GM12874 (cell line): ENCODE measurements at regions not wholly inside any gene's neighbourhood (a gene's known extent, or its start where the extent isn't known, plus 50 kb on each side); places are given as distances from the start of the nearest gene placed in this dataset.

Source experiments
- CTCF ChIP-seq: IDR thresholded peaks from 2 replicates; pipeline ENCODE4 v1.5.1; 2011; ENCODE audit warnings: low read depth, mild to moderate bottlenecking, control low read depth, low read length, moderate library complexity; ENCODE audit not compliant: insufficient read depth

- no peak for TF ChIP-seq CTCF
These were observed 142.5 kb upstream of the AHI1 start for GRCh38 chr6:135640048-135640447.

- no peak for TF ChIP-seq CTCF
These were observed 143.0 kb upstream of the AHI1 start for GRCh38 chr6:135640449-135641111.

- TF ChIP-seq CTCF, result no peak
These were observed 145.4 kb upstream of the AHI1 start for GRCh38 chr6:135642912-135643311.

- TF ChIP-seq CTCF, result no peak
These were observed 146.9 kb upstream of the AHI1 start for GRCh38 chr6:135644394-135644793.

- TF ChIP-seq CTCF, result no peak
These were observed 150.0 kb upstream of the AHI1 start for GRCh38 chr6:135647521-135647920.

- no peak for TF ChIP-seq CTCF
These were observed 154.6 kb upstream of the AHI1 start for GRCh38 chr6:135651964-135652755.

- no peak for TF ChIP-seq CTCF
These were observed 157.5 kb upstream of the AHI1 start for GRCh38 chr6:135655055-135655454.
